Peyer's patch (tissue), 4 donors: ENCODE measurements at regions not wholly inside any gene's neighbourhood (a gene's known extent, or its start where the extent isn't known, plus 50 kb on each side); places are given as distances from the start of the nearest gene placed in this dataset.
A peak's percentile ranks its signal among the peaks of the same experiment; 100 is the strongest.

Experiments used
- DNase-seq, 3 donors: peaks; one replicate each; pipeline ENCODE4 v3.0.0-alpha.2; 2017 to 2019
- H3K27ac ChIP-seq, 4 donors: fragments of 200-600 bp; sonication (generic); one replicate each; pipeline ENCODE4 v1.5.1; 2016 to 2019
- H3K27me3 ChIP-seq, 2 donors: fragments of 200-600 bp; sonication (generic); one replicate each; pipeline ENCODE4 v1.5.1; 2019
- H3K36me3 ChIP-seq, 3 donors: fragments of 200-600 bp; sonication (generic); one replicate each; pipeline ENCODE4 v1.5.1; 2016 to 2019
- H3K4me1 ChIP-seq, 4 donors: fragments of 200-600 bp; sonication (generic); one replicate each; pipeline ENCODE4 v1.5.1; 2016 to 2019
- H3K4me3 ChIP-seq, 4 donors: fragments of 200-600 bp; sonication (generic); 1 replicate in 3 of 4; 2 replicates in 1 of 4; pipeline ENCODE4 v1.5.1; 2016 to 2019; ENCODE audit warnings: mild to moderate bottlenecking in 1 of 4
- H3K9me3 ChIP-seq, 4 donors: fragments of 200-600 bp; sonication (generic); one replicate each; pipeline ENCODE4 v1.5.1; 2016 to 2019; ENCODE audit warnings: mild to moderate bottlenecking in 1 of 4
- CTCF ChIP-seq, 6 experiments: fragments of 450-650 bp in 4 of 6; fragments of 200-600 bp in 2 of 6; sonication (generic) in 1 of 6; IDR thresholded peaks; one replicate each; pipeline ENCODE4 v1.5.1; 2017 to 2019; ENCODE audit warnings: antibody characterized with exemption in 6 of 6, mild to moderate bottlenecking in 3 of 6, moderate library complexity in 1 of 6
- POLR2A ChIP-seq, 2 donors: fragments of 450-650 bp; IDR thresholded peaks; one replicate each; pipeline ENCODE4 v1.5.1; 2017; ENCODE audit warnings: antibody characterized with exemption in 2 of 2, mild to moderate bottlenecking in 2 of 2, moderate library complexity in 2 of 2

GRCh38 chrX:102835504-102836146 is 101.4 kb upstream of the RAB40AL start:
- TF ChIP-seq CTCF (IDR thresholded peaks at IDR 0.05) (peak in 5 of 6 experiments; percentile 2 to 36 (median 27)), POLR2A (IDR thresholded peaks at IDR 0.05) (no peak)
- H3K27ac ChIP-seq = no peak overlapping the region
- peak in 1 of 3 donors; percentile 46 for DNase-seq
- no peaks in the 10 kb centered on the region for H3K9me3 ChIP-seq
- H3K27me3 ChIP-seq = no peaks in the 10 kb centered on the region
- no peaks in the 10 kb centered on the region for H3K4me1 ChIP-seq
- no peaks in the 10 kb centered on the region for H3K36me3 ChIP-seq
- no peak overlapping the region for H3K4me3 ChIP-seq

GRCh38 chrX:102837847-102838246 is 99.2 kb upstream of the RAB40AL start:
- H3K27me3 ChIP-seq = no peaks in the 10 kb centered on the region
- H3K27ac ChIP-seq = no peak overlapping the region
- H3K4me1 ChIP-seq = no peaks in the 10 kb centered on the region
- H3K36me3 ChIP-seq = no peaks in the 10 kb centered on the region
- TF ChIP-seq POLR2A (IDR thresholded peaks at IDR 0.05) = no peak
- no peak for TF ChIP-seq CTCF (IDR thresholded peaks at IDR 0.05)
- H3K4me3 ChIP-seq = no peak overlapping the region
- DNase-seq = no peak
- no peaks in the 10 kb centered on the region for H3K9me3 ChIP-seq

GRCh38 chrX:102840871-102841705 is 96.0 kb upstream of the RAB40AL start:
- no peak for TF ChIP-seq POLR2A (IDR thresholded peaks at IDR 0.05)
- no peak for TF ChIP-seq CTCF (IDR thresholded peaks at IDR 0.05)
- Histone ChIP-seq H3K36me3 (no peaks in the 10 kb centered on the region), H3K9me3 (no peaks in the 10 kb centered on the region), H3K4me1 (no peaks in the 10 kb centered on the region), H3K4me3 (no peak overlapping the region), H3K27ac (no peak overlapping the region), H3K27me3 (no peaks in the 10 kb centered on the region)
- DNase-seq = no peak

GRCh38 chrX:102841706-102842003 is 95.4 kb upstream of the RAB40AL start:
- H3K27me3 ChIP-seq = no peaks in the 10 kb centered on the region
- H3K4me1 ChIP-seq = no peaks in the 10 kb centered on the region
- TF ChIP-seq CTCF (IDR thresholded peaks at IDR 0.05) (no peak), POLR2A (IDR thresholded peaks at IDR 0.05) (no peak)
- no peak for DNase-seq
- H3K27ac ChIP-seq = no peak overlapping the region
- H3K4me3 ChIP-seq = no peak overlapping the region
- H3K9me3 ChIP-seq = no peaks in the 10 kb centered on the region
- no peaks in the 10 kb centered on the region for H3K36me3 ChIP-seq

- Histone ChIP-seq H3K4me1 (no peaks in the 10 kb centered on the region), H3K27ac (no peak overlapping the region), H3K9me3 (no peaks in the 10 kb centered on the region), H3K27me3 (no peaks in the 10 kb centered on the region), H3K4me3 (no peak overlapping the region), H3K36me3 (no peaks in the 10 kb centered on the region)
- TF ChIP-seq CTCF (IDR thresholded peaks at IDR 0.05) = no peak
- no peak for TF ChIP-seq POLR2A (IDR thresholded peaks at IDR 0.05)
- DNase-seq = no peak
Observed at GRCh38 chrX:102845020-102845419, 92.1 kb upstream of the RAB40AL start.
